Erythroblast (primary cell): ENCODE measurements at regions not wholly inside any gene's neighbourhood (a gene's known extent, or its start where the extent isn't known, plus 50 kb on each side); places are given as distances from the start of the nearest gene placed in this dataset.

ENCODE experiments used
- GATA1 ChIP-seq: IDR thresholded peaks from 2 replicates; pipeline ENCODE4 v1.6.1; 2011; ENCODE audit warnings: low read depth, mild to moderate bottlenecking, control low read depth, low read length, moderate library complexity
- POLR2A ChIP-seq: IDR thresholded peaks from 2 replicates; pipeline ENCODE4 v1.6.1; 2011; ENCODE audit warnings: mild to moderate bottlenecking, low read length

DNA sequence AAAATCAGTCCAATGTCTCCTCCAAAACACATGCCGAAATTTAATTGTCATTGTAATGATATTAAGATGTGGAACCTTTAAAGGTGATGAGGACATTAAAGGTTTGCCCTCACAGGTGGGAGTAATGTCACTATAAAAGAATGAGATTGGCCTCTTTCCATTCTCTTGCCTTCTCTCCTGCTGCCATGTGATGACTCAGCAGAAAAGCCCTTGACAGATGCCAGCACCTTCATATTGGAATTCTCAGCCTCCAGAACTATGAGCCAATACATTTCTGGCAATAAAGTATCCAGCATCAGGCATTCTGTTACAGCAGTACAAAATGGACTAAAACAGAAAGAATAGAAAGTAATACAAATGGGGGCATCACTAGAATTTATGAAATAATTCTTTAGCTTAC, 609.7 kb downstream of the SLC16A7 start:
- TF ChIP-seq POLR2A = no peak
- no peak for TF ChIP-seq GATA1
